Heart left ventricle (tissue), 16 donors: ENCODE measurements at regions not wholly inside any gene's neighbourhood (a gene's known extent, or its start where the extent isn't known, plus 50 kb on each side); places are given as distances from the start of the nearest gene placed in this dataset.

ENCODE experiments used
- ATAC-seq, 4 donors: fragments of 200-7000 bp; cut with Tn5 transposase; one replicate each; pipeline ENCODE4 v1.9.1; 2020 to 2022; ENCODE audit warnings: moderate library complexity in 4 of 4, mild to moderate bottlenecking in 3 of 4, moderate number of reproducible peaks in 1 of 4
- DNase-seq, 5 donors: peaks; one replicate each; pipeline ENCODE4 v3.0.0-alpha.2; 2020
- H3K27ac ChIP-seq, 12 donors: fragments of 200-600 bp; sonication (generic) in 4 of 12; one replicate each; pipeline versions ENCODE4 v1.5.0 to v1.8.0; 2016 to 2022; ENCODE audit warnings: mild to moderate bottlenecking in 2 of 12
- H3K27me3 ChIP-seq, 9 donors: fragments of 200-600 bp; sonication (generic) in 2 of 9; one replicate each; pipeline versions ENCODE4 v1.5.1 to v1.8.0; 2016 to 2022; ENCODE audit warnings: mild to moderate bottlenecking in 3 of 9
- H3K36me3 ChIP-seq, 9 donors: fragments of 200-600 bp; sonication (generic) in 2 of 9; one replicate each; pipeline versions ENCODE4 v1.5.0 to v1.8.0; 2018 to 2022; ENCODE audit warnings: mild to moderate bottlenecking in 2 of 9
- H3K4me1 ChIP-seq, 12 donors: fragments of 200-600 bp; sonication (generic) in 4 of 12; one replicate each; pipeline versions ENCODE4 v1.5.0 to v1.8.0; 2016 to 2022; ENCODE audit warnings: mild to moderate bottlenecking in 3 of 12
- H3K4me3 ChIP-seq, 12 donors: fragments of 200-600 bp; sonication (generic) in 4 of 12; one replicate each; pipeline versions ENCODE4 v1.5.0 to v1.8.0; 2017 to 2022; ENCODE audit warnings: mild to moderate bottlenecking in 9 of 12, moderate library complexity in 4 of 12
- H3K9me3 ChIP-seq, 12 donors: fragments of 200-600 bp; sonication (generic) in 4 of 12; one replicate each; pipeline versions ENCODE4 v1.5.0 to v1.8.0; 2016 to 2022; ENCODE audit warnings: mild to moderate bottlenecking in 1 of 12
- CTCF ChIP-seq, 12 donors: fragments of 200-600 bp; sonication (generic) in 4 of 12; IDR thresholded peaks; one replicate each; pipeline versions ENCODE4 v1.5.0 to v1.8.0; 2018 to 2022; ENCODE audit warnings: antibody characterized with exemption in 12 of 12, mild to moderate bottlenecking in 5 of 12
- POLR2A ChIP-seq, 2 donors: fragments of 450-650 bp; IDR thresholded peaks; one replicate each; pipeline ENCODE4 v1.6.1; 2017; ENCODE audit warnings: antibody characterized with exemption in 2 of 2, mild to moderate bottlenecking in 2 of 2, moderate library complexity in 2 of 2
- WGBS, 4 donors: extraction: QIAGEN DNeasy Blood & Tissue Kit in 2 of 4; methylation state at CpG; one replicate each; pipeline versions ENCODE4 v1.1.5 to v1.1.7; 2013 to 2018; 5-methylcytosine and 5-hydroxymethylcytosine counted together
- intact Hi-C, 10 donors: fragments of 100-400 bp; cut with DNase I; formaldehyde crosslinking; loops; one replicate each; pipeline versions ENCODE4 v1.11.1 to v1.14.2; 2022
- donor health status: ischemic (EF 13 %, LVEDD 7.1; RV severe dilation, severe dysfunction).
- donor health status: healthy with polysubstance abuse.
- donor health status: DM: no; HTN: yes; CAD: no.
- donor health status: DM: no; HTN: no; CAD: no.
- donor health status: ischemic (EF 25% LVEDD 6.9; RV normal size, moderate dysfunction).
- donor health status: ischemic (EF 25% LVEDD 5.7; RV mildly dilated, moderate dysfunction).
- donor health status: healthy.
- donor health status: DM: yes; HTN: yes; CAD: no.
- donor health status: ischemic (EF 35%, LVEDD 5.7; RV mildly dilated, moderate dysfunction).
- donor health status: nonischemic (EF 11% LVEDD 7.7; RV severe dilation, severe dysfunction).
- donor health status: DM: yes; HTN: yes; CAD: no.
- donor health status: PGD.
- donor health status: ischemic (EF 29% LVEDD 5.4; RV normal size, mild dysfunction).
- donor health status: nonischemic (EF 23%, LVEDD 6.1; RV moderate dilation, normal function).

DNA sequence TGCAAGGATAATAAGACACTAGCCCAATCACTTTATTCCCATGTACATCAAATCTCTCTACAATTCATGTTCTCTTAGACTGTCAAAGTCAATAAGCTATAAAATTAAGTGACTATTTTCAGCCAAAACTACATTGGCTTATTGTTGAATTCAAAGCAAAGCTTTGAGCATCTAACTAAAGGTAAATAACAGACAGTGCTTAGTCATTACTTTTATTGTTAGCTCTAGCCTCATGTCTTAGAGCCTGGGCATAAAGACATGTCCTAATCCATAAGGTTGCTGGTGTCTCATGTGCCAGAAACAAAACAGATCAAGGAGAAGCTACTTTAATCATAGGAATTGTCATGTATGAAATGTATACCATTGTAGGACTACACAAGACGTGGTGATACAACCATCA is 103.1 kb upstream of the UNC5C start:
- intact Hi-C loops, result no loop called here
- ATAC-seq (no peak), DNase-seq (no peak)
- H3K36me3 ChIP-seq, result no peaks in the 10 kb centered on the region
- peaks cover 0 to 24% (median 6%) of the 10 kb centered on the region in 12 donors for H3K9me3 ChIP-seq
- 83 to 90% (median 83%) methylated on average over 1 of the region's 1 CpG for WGBS, 4 donors
- H3K27ac ChIP-seq, result no peak overlapping the region
- no peak overlapping the region for H3K4me3 ChIP-seq
- no peaks in the 10 kb centered on the region for H3K27me3 ChIP-seq
- no peak for TF ChIP-seq POLR2A (IDR thresholded peaks at IDR 0.05)
- no peak for TF ChIP-seq CTCF (IDR thresholded peaks at IDR 0.05)
- H3K4me1 ChIP-seq, result no peaks in the 10 kb centered on the region

DNA sequence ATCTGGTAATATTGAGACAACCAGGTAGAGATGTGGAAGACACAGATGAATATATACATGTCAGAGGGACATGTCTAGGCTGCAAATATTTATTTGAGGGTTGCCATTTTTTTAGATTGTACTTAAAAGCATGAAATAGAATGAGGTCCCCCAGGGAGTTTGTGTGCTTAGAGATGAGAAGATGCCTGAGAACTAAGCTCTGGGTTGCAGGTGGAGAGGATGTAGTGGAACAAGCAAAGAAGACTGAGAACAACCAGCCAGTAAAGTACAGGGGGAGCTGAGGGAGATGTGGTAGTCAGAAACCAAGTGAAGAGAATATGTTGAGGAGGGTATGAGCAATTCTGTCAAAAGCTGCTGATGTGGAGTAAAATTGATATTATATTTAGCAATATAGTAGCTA is 95.6 kb upstream of the UNC5C start:
- no peak overlapping the region for H3K4me3 ChIP-seq
- ATAC-seq (no peak), DNase-seq (no peak)
- H3K27ac ChIP-seq, result no peak overlapping the region
- H3K36me3 ChIP-seq, result no peaks in the 10 kb centered on the region
- no peaks in the 10 kb centered on the region for H3K4me1 ChIP-seq
- intact Hi-C loops, result no loop called here
- H3K9me3 ChIP-seq, result no peaks in the 10 kb centered on the region
- TF ChIP-seq CTCF (IDR thresholded peaks at IDR 0.05) (no peak), POLR2A (IDR thresholded peaks at IDR 0.05) (no peak)
- no peaks in the 10 kb centered on the region for H3K27me3 ChIP-seq

GRCh38 chr4:95643627-95644026 is 94.9 kb upstream of the UNC5C start:
- no peak for TF ChIP-seq CTCF (IDR thresholded peaks at IDR 0.05)
- no peak for DNase-seq
- 25 to 50% (median 34%) methylated on average over 1 of the region's 1 CpG for WGBS, 4 donors
- Histone ChIP-seq H3K4me1 (no peaks in the 10 kb centered on the region), H3K9me3 (no peaks in the 10 kb centered on the region), H3K36me3 (no peaks in the 10 kb centered on the region), H3K27me3 (no peaks in the 10 kb centered on the region), H3K4me3 (no peak overlapping the region), H3K27ac (no peak overlapping the region)
- ATAC-seq, result no peak
- intact Hi-C loops, result no loop called here

DNA sequence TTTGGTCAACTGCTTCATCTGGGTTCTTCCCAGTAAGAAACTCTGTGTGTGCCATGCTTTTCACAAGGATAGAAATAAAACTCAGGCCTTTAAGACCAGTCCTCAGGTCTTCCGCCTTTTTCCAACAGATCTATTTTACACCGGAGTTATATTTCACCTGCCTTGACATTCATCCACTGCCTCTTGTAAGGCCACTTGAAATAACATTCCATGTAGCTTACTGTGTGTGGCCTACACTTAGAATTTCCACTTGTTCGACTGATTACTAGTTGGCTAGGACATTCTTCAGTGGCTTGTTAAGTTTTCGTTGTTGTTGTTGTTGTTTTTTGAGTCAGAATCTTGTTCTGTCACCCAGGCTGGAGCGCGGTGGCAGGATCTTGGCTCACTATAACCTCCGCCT is 92.8 kb upstream of the UNC5C start:
- Histone ChIP-seq H3K36me3 (no peaks in the 10 kb centered on the region), H3K4me1 (no peaks in the 10 kb centered on the region), H3K9me3 (no peaks in the 10 kb centered on the region), H3K27me3 (no peaks in the 10 kb centered on the region), H3K27ac (no peak overlapping the region), H3K4me3 (no peak overlapping the region)
- 72 to 80% (median 79%) methylated on average over 7 of the region's 7 CpGs for WGBS, 4 donors
- no peak for ATAC-seq
- intact Hi-C loops, result no loop called here
- no peak for DNase-seq
- TF ChIP-seq CTCF (IDR thresholded peaks at IDR 0.05), result no peak
- TF ChIP-seq POLR2A (IDR thresholded peaks at IDR 0.05), result no peak
